Hepatocyte (in vitro differentiated cells): ENCODE measurements at regions not wholly inside any gene's neighbourhood (a gene's known extent, or its start where the extent isn't known, plus 50 kb on each side); places are given as distances from the start of the nearest gene placed in this dataset.

Source experiments
- DNase-seq: peaks from one replicate; pipeline ENCODE4 v3.0.0-alpha.2; 2016; ENCODE audit warnings: low spot score
- H2AFZ ChIP-seq: fragments of 200-600 bp; sonication (generic); 2 replicates; pipeline ENCODE4 v1.6.0; 2016; ENCODE audit warnings: antibody characterized with exemption, mild to moderate bottlenecking
- H3K27ac ChIP-seq: fragments of 200-600 bp; sonication (generic); 2 replicates; pipeline ENCODE4 v1.5.1; 2016; ENCODE audit warnings: mild to moderate bottlenecking
- H3K27me3 ChIP-seq: fragments of 200-600 bp; sonication (generic); 2 replicates; pipeline ENCODE4 v1.6.1; 2016
- H3K36me3 ChIP-seq: fragments of 200-600 bp; sonication (generic); replicated peaks from 2 replicates; pipeline ENCODE4 v1.5.1; 2016; ENCODE audit warnings: low read depth; ENCODE audit not compliant: insufficient read depth
- H3K4me1 ChIP-seq: fragments of 200-600 bp; sonication (generic); 2 replicates; pipeline ENCODE4 v1.5.1; 2016; ENCODE audit warnings: mild to moderate bottlenecking, moderate library complexity; ENCODE audit not compliant: insufficient read depth
- H3K4me2 ChIP-seq: fragments of 200-600 bp; sonication (generic); 2 replicates; pipeline ENCODE4 v1.6.0; 2016
- H3K4me3 ChIP-seq: fragments of 200-600 bp; sonication (generic); 2 replicates; pipeline ENCODE4 v1.5.1; 2016; ENCODE audit warnings: mild to moderate bottlenecking
- H3K79me2 ChIP-seq: fragments of 200-600 bp; sonication (generic); 2 replicates; pipeline ENCODE4 v1.6.0; 2017; ENCODE audit warnings: mild to moderate bottlenecking
- H3K9me2 ChIP-seq: fragments of 200-600 bp; sonication (generic); replicated peaks from 2 replicates; pipeline ENCODE4 v1.6.0; 2017; ENCODE audit warnings: mild to moderate bottlenecking; ENCODE audit not compliant: insufficient read depth
- H3K9me3 ChIP-seq: fragments of 200-600 bp; sonication (generic); 2 replicates; pipeline ENCODE4 v1.5.1; 2016; ENCODE audit warnings: low read depth, mild to moderate bottlenecking
- H4K20me1 ChIP-seq: fragments of 200-600 bp; sonication (generic); 2 replicates; pipeline ENCODE4 v1.6.0; 2016; ENCODE audit warnings: mild to moderate bottlenecking; ENCODE audit not compliant: insufficient read depth, poor library complexity, severe bottlenecking
- EZH2 ChIP-seq: fragments of 200-600 bp; sonication (generic); IDR thresholded peaks from 2 replicates; pipeline ENCODE4 v1.6.1; 2016; ENCODE audit warnings: antibody characterized with exemption, mild to moderate bottlenecking, borderline replicate concordance
- EZH2phosphoT487 ChIP-seq: fragments of 200-600 bp; sonication (generic); IDR thresholded peaks from one replicate; pipeline ENCODE4 v1.6.1; 2018; ENCODE audit warnings: antibody characterized with exemption, mild to moderate bottlenecking, low read depth, moderate library complexity; ENCODE audit not compliant: unreplicated experiment, severe bottlenecking
- WGBS: methylation state at CpG from one replicate; pipeline ENCODE4 v1.1.6; 2016; ENCODE audit warnings: low lambda C conversion rate; ENCODE audit errors: missing lambda C conversion rate; 5-methylcytosine and 5-hydroxymethylcytosine counted together
- TF ChIP-seq, protein P1 (sequence below): fragments of 200-600 bp; sonication (generic); IDR thresholded peaks from 2 replicates; pipeline ENCODE4 v1.5.1; 2016; ENCODE audit warnings: antibody characterized with exemption, mild to moderate bottlenecking; ENCODE audit not compliant: poor library complexity

DNA sequence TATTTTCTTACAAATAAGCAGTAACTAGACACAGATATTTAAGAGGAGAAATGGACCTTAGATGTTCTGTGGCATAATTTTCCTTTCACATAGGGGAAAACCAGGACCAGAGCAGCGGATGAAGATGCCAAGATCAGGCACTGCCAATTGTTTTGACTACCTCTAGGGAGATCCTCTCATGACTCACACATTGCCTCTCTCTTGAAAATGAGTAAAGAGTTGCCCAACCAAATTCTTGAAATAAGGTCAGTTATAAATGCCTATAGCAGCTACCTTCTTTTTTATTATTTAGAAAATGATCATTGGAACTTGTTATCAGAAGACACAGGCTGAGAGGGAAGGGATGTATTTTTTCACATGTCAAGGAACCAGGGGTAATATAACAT, 263.4 kb upstream of the PLEKHG7 start:
- Histone ChIP-seq H3K27me3 (no peaks in the 10 kb centered on the region), H3K4me1 (no peaks in the 10 kb centered on the region), H3K9me2 (no peaks in the 10 kb centered on the region), H3K36me3 (no peaks in the 10 kb centered on the region), H4K20me1 (no peaks in the 10 kb centered on the region), H3K4me2 (no peak overlapping the region), H3K4me3 (no peak overlapping the region), H3K27ac (no peak overlapping the region), H3K79me2 (no peaks in the 10 kb centered on the region), H2AFZ (no peak overlapping the region), H3K9me3 (no peaks in the 10 kb centered on the region)
- DNase-seq: no peak
- WGBS: 97% methylated on average over 1 of the region's 1 CpG
- TF ChIP-seq EZH2 (no peak), EZH2phosphoT487 (no peak)
- TF ChIP-seq, protein P1, sequence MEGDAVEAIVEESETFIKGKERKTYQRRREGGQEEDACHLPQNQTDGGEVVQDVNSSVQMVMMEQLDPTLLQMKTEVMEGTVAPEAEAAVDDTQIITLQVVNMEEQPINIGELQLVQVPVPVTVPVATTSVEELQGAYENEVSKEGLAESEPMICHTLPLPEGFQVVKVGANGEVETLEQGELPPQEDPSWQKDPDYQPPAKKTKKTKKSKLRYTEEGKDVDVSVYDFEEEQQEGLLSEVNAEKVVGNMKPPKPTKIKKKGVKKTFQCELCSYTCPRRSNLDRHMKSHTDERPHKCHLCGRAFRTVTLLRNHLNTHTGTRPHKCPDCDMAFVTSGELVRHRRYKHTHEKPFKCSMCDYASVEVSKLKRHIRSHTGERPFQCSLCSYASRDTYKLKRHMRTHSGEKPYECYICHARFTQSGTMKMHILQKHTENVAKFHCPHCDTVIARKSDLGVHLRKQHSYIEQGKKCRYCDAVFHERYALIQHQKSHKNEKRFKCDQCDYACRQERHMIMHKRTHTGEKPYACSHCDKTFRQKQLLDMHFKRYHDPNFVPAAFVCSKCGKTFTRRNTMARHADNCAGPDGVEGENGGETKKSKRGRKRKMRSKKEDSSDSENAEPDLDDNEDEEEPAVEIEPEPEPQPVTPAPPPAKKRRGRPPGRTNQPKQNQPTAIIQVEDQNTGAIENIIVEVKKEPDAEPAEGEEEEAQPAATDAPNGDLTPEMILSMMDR: no peak

DNA sequence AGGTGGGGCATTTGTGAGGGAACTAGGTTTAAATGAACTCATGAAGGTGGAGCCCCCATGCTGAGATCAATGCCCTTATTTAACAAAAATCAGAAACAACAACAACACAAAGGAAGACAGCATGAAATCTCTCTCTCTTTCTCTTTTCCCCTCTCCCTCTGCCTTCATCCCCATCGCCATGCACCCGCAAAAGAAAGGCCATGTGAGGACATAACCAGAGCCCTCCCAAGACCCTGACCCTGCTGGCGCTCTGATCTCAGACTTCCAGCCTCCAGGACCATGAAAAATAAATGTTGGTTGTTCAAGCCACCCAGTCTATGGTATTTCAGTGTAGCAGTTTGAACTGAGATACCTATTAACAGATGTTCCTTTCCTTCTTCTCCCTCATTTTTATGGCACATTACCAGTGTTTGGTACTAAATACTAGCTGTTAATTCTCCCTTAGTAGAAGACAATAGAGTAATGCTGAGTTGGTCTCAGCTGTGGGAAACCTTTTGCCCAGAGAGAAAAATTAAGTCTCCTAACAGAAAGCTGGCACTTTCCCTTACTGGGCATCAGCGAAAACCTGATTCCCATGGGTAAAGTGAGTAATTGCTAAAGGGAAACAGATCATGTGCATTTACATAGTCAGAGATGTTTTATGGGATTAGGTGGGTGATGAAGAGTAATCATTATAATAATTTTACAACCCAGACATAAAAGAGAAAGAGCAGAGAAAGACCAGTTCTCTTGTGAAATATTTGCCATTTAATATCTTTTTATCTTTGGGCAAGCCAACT, 264.0 kb upstream of the PLEKHG7 start:
- no peaks in the 10 kb centered on the region for H3K79me2 ChIP-seq
- no peaks in the 10 kb centered on the region for H4K20me1 ChIP-seq
- no peak overlapping the region for H3K27ac ChIP-seq
- H3K36me3 ChIP-seq: no peaks in the 10 kb centered on the region
- H2AFZ ChIP-seq: no peak overlapping the region
- TF ChIP-seq, protein P1: no peak
- TF ChIP-seq EZH2phosphoT487: no peak
- no peak for TF ChIP-seq EZH2
- no peak overlapping the region for H3K4me2 ChIP-seq
- no peaks in the 10 kb centered on the region for H3K9me2 ChIP-seq
- 95% methylated on average over 4 of the region's 4 CpGs for WGBS
- no peak for DNase-seq
- no peaks in the 10 kb centered on the region for H3K27me3 ChIP-seq
- no peaks in the 10 kb centered on the region for H3K9me3 ChIP-seq
- H3K4me1 ChIP-seq: no peaks in the 10 kb centered on the region
- H3K4me3 ChIP-seq: no peak overlapping the region

DNA sequence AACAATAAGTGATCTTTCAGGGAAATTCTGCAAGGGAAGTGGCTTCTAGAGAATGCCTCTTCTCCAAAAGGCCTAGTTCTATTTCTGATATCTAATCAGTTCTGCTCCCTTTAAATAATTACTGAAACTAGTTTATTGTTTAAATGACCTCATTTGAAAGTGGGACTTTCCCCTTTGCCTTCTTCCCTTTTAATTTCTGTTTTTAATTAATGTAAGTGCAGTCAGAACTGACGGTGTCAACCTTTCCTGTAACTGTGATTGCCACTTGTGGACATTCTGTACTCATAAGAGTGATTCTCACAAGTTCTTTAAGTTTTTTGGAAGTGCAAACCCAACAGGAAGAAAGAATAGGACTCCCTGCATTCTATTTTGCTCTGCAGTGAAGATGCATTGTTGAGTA, 265.3 kb upstream of the PLEKHG7 start:
- Histone ChIP-seq H2AFZ (no peak overlapping the region), H3K9me2 (no peaks in the 10 kb centered on the region), H3K4me1 (no peaks in the 10 kb centered on the region)

More for the DNA sequence above, 265.3 kb upstream of the PLEKHG7 start:
- Histone ChIP-seq H3K4me2 (no peak overlapping the region), H3K36me3 (no peaks in the 10 kb centered on the region), H3K79me2 (no peaks in the 10 kb centered on the region), H3K9me3 (no peaks in the 10 kb centered on the region), H3K27ac (no peak overlapping the region), H3K4me3 (no peak overlapping the region), H4K20me1 (no peaks in the 10 kb centered on the region), H3K27me3 (no peaks in the 10 kb centered on the region)
- 74% methylated on average over 1 of the region's 1 CpG for whole genome bisulfite sequencing
- DNase-seq: no peak
- TF ChIP-seq, protein P1: no peak
- TF ChIP-seq EZH2phosphoT487: no peak
- no peak for TF ChIP-seq EZH2
